ENCODE measurements at regions not wholly inside any gene's neighbourhood (a gene's known extent, or its start where the extent isn't known, plus 50 kb on each side); places are given as distances from the start of the nearest gene placed in this dataset.

DNA sequence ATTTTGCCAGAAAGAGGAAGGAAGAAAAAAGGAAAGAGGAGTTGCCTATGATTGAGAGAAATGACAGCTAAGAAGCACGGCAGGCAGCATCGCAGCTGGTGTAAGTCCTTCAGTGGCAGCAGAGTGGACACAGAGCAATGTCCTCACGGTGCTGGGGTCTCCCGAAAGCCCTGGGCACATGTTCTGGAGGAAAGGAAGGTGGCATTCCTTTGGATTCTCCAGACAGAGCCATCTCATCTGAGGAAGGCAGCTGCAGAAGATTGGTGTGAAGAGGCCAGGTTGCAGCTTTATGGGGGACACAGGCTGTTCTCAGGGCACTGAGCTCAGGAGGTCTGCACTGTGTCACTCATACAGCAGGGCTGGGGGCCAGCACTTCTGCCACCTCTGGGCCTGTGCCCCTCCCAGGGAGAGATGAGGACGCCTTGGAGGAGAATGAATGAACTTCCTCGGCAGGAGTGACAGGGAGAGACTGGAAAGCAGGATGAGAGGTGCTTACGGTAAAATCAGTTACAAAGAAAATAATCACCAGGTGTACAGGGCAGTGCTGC is 252.0 kb upstream of the MYT1L start:
- Histone ChIP-seq H3K79me1 (ENCODE audit: low read depth, low read length) (no peaks in the 10 kb centered on the region), H2AK5ac (ENCODE audit: low read depth, low read length) (no peak overlapping the region), H3K4me2 (ENCODE audit: insufficient read depth in 1 of 2, low read depth in 2 of 2, low read length in 2 of 2) (no peak overlapping the region), H3K79me2 (ENCODE audit: control insufficient read depth in 1 of 2, insufficient read depth in 2 of 2, low read length in 2 of 2) (no peaks in the 10 kb centered on the region), H3K4ac (replicated peaks; ENCODE audit: insufficient read length, low read depth, low read length) (no peak overlapping the region), H3K36me3 (ENCODE audit: control insufficient read depth in 2 of 4, insufficient read depth in 4 of 4, low read length in 3 of 4) (no peaks in the 10 kb centered on the region), H2BK20ac (ENCODE audit: low read length) (no peak overlapping the region), H3K18ac (ENCODE audit: extremely low read depth, low read length) (no peak overlapping the region), H3K4me3 (ENCODE audit: extremely low read depth in 1 of 4, insufficient read depth in 2 of 4, low read depth in 3 of 4, low read length in 4 of 4) (no peak overlapping the region), H4K5ac (ENCODE audit: insufficient read length, low read depth, low read length) (no peak overlapping the region), H3K9ac (replicated peaks in 1 of 4; ENCODE audit: extremely low read depth in 1 of 4, low read depth in 3 of 4, low read length in 3 of 4) (no peak overlapping the region), H2AFZ (ENCODE audit: low read length) (no peak overlapping the region), H3K56ac (replicated peaks; ENCODE audit: insufficient read length, low read depth, low read length) (no peak overlapping the region), H3K27ac (ENCODE audit: low read depth, low read length) (no peak overlapping the region), H3K9me3 (ENCODE audit: insufficient read depth in 2 of 2, low read depth in 1 of 2, low read length in 1 of 2) (no peaks in the 10 kb centered on the region), H2BK12ac (ENCODE audit: low read depth, low read length) (no peak overlapping the region), H2BK15ac (ENCODE audit: low read length) (no peak overlapping the region), H4K20me1 (replicated peaks in 1 of 2; ENCODE audit: control insufficient read depth in 1 of 2, insufficient read depth in 2 of 2, low read length in 2 of 2) (no peaks in the 10 kb centered on the region), H4K8ac (ENCODE audit: extremely low read depth, insufficient read depth, low read length) (no peak overlapping the region), H3K23me2 (ENCODE audit: low read depth, low read length) (no peaks in the 10 kb centered on the region), H2BK5ac (ENCODE audit: low read depth, low read length) (no peak overlapping the region), H3K4me1 (replicated peaks in 1 of 4; ENCODE audit: control insufficient read depth in 3 of 4, insufficient read depth in 4 of 4, low read length in 3 of 4) (no peaks in the 10 kb centered on the region; a peak in 1 of 7 replicates), H3K27me3 (replicated peaks in 1 of 4; ENCODE audit: control insufficient read depth in 3 of 4, extremely low read depth in 1 of 4, insufficient read depth in 3 of 4, low read length in 3 of 4) (no peaks in the 10 kb centered on the region), H4K91ac (replicated peaks; ENCODE audit: insufficient read length, low read length) (no peak overlapping the region), H2BK120ac (replicated peaks; ENCODE audit: low read depth, low read length) (no peak overlapping the region), H3K23ac (ENCODE audit: insufficient read length) (no peak overlapping the region), H3K14ac (ENCODE audit: insufficient read length) (no peak overlapping the region)
- WGBS, 2 experiments (ENCODE audit: extremely low coverage in 1 of 2, insufficient coverage in 1 of 2, insufficient read length in 1 of 2, insufficient replicate concordance in 2 of 2, low coverage in 1 of 2, low lambda C conversion rate in 2 of 2, missing lambda C conversion rate in 1 of 2), result 90% methylated on average over 7 of the region's 7 CpGs; no CpG with 5 or more reads in 1 of the 2 experiments
- ChIA-PET POLR2A (ENCODE audit: partially characterized antibody) (no interaction called here), CTCF (ENCODE audit: partially characterized antibody) (interaction anchor here (1.6 to 1.8 kb wide), 2 partner anchors 17 to 115 kb away, joined by 4 to 5 read pairs; no protein-coding TSS in a partner anchor)
- peak in 1 of 2 experiments; percentile 16 for DNase-seq (ENCODE audit: low read depth in 1 of 2, low spot score in 2 of 2)
- no peak for FAIRE-seq
- no peak for TF ChIP-seq NRF1 (IDR thresholded peaks at IDR 0.05; ENCODE audit: low read depth, low read length)
- no peak for TF ChIP-seq CBX5 (IDR thresholded peaks at IDR 0.05; ENCODE audit: low read depth, low read length)

All from H1 (cell line).